Hepatocyte (in vitro differentiated cells): ENCODE measurements at regions not wholly inside any gene's neighbourhood (a gene's known extent, or its start where the extent isn't known, plus 50 kb on each side); places are given as distances from the start of the nearest gene placed in this dataset.

Experiments used
- DNase-seq: peaks from one replicate; pipeline ENCODE4 v3.0.0-alpha.2; 2016; ENCODE audit warnings: low spot score
- H2AFZ ChIP-seq: fragments of 200-600 bp; sonication (generic); 2 replicates; pipeline ENCODE4 v1.6.0; 2016; ENCODE audit warnings: antibody characterized with exemption, mild to moderate bottlenecking
- H3K27ac ChIP-seq: fragments of 200-600 bp; sonication (generic); 2 replicates; pipeline ENCODE4 v1.5.1; 2016; ENCODE audit warnings: mild to moderate bottlenecking
- H3K27me3 ChIP-seq: fragments of 200-600 bp; sonication (generic); 2 replicates; pipeline ENCODE4 v1.6.1; 2016
- H3K36me3 ChIP-seq: fragments of 200-600 bp; sonication (generic); replicated peaks from 2 replicates; pipeline ENCODE4 v1.5.1; 2016; ENCODE audit warnings: low read depth; ENCODE audit not compliant: insufficient read depth
- H3K4me1 ChIP-seq: fragments of 200-600 bp; sonication (generic); 2 replicates; pipeline ENCODE4 v1.5.1; 2016; ENCODE audit warnings: mild to moderate bottlenecking, moderate library complexity; ENCODE audit not compliant: insufficient read depth
- H3K4me2 ChIP-seq: fragments of 200-600 bp; sonication (generic); 2 replicates; pipeline ENCODE4 v1.6.0; 2016
- H3K4me3 ChIP-seq: fragments of 200-600 bp; sonication (generic); 2 replicates; pipeline ENCODE4 v1.5.1; 2016; ENCODE audit warnings: mild to moderate bottlenecking
- H3K79me2 ChIP-seq: fragments of 200-600 bp; sonication (generic); 2 replicates; pipeline ENCODE4 v1.6.0; 2017; ENCODE audit warnings: mild to moderate bottlenecking
- H3K9me2 ChIP-seq: fragments of 200-600 bp; sonication (generic); replicated peaks from 2 replicates; pipeline ENCODE4 v1.6.0; 2017; ENCODE audit warnings: mild to moderate bottlenecking; ENCODE audit not compliant: insufficient read depth
- H3K9me3 ChIP-seq: fragments of 200-600 bp; sonication (generic); 2 replicates; pipeline ENCODE4 v1.5.1; 2016; ENCODE audit warnings: low read depth, mild to moderate bottlenecking
- H4K20me1 ChIP-seq: fragments of 200-600 bp; sonication (generic); 2 replicates; pipeline ENCODE4 v1.6.0; 2016; ENCODE audit warnings: mild to moderate bottlenecking; ENCODE audit not compliant: insufficient read depth, poor library complexity, severe bottlenecking
- EZH2 ChIP-seq: fragments of 200-600 bp; sonication (generic); IDR thresholded peaks from 2 replicates; pipeline ENCODE4 v1.6.1; 2016; ENCODE audit warnings: antibody characterized with exemption, mild to moderate bottlenecking, borderline replicate concordance
- EZH2phosphoT487 ChIP-seq: fragments of 200-600 bp; sonication (generic); IDR thresholded peaks from one replicate; pipeline ENCODE4 v1.6.1; 2018; ENCODE audit warnings: antibody characterized with exemption, mild to moderate bottlenecking, low read depth, moderate library complexity; ENCODE audit not compliant: unreplicated experiment, severe bottlenecking
- WGBS: methylation state at CpG from one replicate; pipeline ENCODE4 v1.1.6; 2016; ENCODE audit warnings: low lambda C conversion rate; ENCODE audit errors: missing lambda C conversion rate; 5-methylcytosine and 5-hydroxymethylcytosine counted together
- TF ChIP-seq, protein P1 (sequence below): fragments of 200-600 bp; sonication (generic); IDR thresholded peaks from 2 replicates; pipeline ENCODE4 v1.5.1; 2016; ENCODE audit warnings: antibody characterized with exemption, mild to moderate bottlenecking; ENCODE audit not compliant: poor library complexity

DNA sequence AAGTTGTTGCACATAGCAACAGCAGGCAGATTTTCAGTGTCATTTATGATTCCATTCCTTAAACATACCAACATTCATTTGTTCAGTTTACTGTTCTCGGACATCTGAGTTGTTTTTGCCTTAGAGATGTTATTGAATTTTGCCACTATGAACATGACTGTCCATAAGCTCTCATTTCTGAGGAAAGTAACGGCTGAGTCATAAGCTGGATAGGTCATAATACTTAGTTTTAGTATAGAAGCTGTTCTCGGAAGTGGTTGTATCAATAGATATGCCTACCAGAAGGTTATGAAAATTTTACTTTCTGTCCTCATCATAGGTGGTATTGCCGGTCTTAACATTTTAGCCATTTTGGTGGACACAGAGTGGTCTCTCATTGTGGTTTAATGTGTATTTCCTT, 157.1 kb upstream of the CLNK start:
- 96% methylated on average over 4 of the region's 4 CpGs for WGBS
- H3K27me3 ChIP-seq: no peaks in the 10 kb centered on the region
- no peak overlapping the region for H3K4me3 ChIP-seq
- no peak overlapping the region for H2AFZ ChIP-seq
- TF ChIP-seq, protein P1, sequence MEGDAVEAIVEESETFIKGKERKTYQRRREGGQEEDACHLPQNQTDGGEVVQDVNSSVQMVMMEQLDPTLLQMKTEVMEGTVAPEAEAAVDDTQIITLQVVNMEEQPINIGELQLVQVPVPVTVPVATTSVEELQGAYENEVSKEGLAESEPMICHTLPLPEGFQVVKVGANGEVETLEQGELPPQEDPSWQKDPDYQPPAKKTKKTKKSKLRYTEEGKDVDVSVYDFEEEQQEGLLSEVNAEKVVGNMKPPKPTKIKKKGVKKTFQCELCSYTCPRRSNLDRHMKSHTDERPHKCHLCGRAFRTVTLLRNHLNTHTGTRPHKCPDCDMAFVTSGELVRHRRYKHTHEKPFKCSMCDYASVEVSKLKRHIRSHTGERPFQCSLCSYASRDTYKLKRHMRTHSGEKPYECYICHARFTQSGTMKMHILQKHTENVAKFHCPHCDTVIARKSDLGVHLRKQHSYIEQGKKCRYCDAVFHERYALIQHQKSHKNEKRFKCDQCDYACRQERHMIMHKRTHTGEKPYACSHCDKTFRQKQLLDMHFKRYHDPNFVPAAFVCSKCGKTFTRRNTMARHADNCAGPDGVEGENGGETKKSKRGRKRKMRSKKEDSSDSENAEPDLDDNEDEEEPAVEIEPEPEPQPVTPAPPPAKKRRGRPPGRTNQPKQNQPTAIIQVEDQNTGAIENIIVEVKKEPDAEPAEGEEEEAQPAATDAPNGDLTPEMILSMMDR: no peak
- TF ChIP-seq EZH2phosphoT487: no peak
- TF ChIP-seq EZH2: no peak
- H3K36me3 ChIP-seq: no peaks in the 10 kb centered on the region
- no peaks in the 10 kb centered on the region for H3K79me2 ChIP-seq
- H3K4me2 ChIP-seq: no peak overlapping the region
- DNase-seq: no peak
- H3K9me2 ChIP-seq: no peaks in the 10 kb centered on the region
- H3K4me1 ChIP-seq: no peaks in the 10 kb centered on the region
- no peak overlapping the region for H3K27ac ChIP-seq
- H4K20me1 ChIP-seq: no peaks in the 10 kb centered on the region
- H3K9me3 ChIP-seq: no peaks in the 10 kb centered on the region

DNA sequence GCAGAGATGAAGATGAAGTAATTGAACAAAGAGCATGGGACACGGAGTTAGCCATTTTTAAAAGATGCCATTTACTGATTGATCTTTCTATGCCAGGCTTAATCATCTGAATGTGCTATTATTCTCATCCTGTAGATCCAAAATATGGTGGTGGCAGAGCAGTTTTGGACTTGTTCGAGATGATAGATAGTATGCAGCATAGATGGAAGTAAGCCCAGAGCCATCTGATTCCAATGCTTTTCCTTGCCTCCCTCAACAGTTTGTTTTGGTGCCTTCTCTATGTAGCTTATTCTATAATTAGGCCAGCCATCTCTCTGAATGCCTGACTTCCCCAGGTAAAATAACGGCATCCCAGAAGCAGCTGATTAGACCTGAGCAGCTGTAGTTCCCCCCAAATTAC, 152.6 kb upstream of the CLNK start:
- DNase-seq: no peak
- Histone ChIP-seq H3K27me3 (no peaks in the 10 kb centered on the region), H3K4me2 (no peak overlapping the region), H2AFZ (no peak overlapping the region), H3K9me2 (no peaks in the 10 kb centered on the region), H3K36me3 (no peaks in the 10 kb centered on the region), H3K4me1 (no peaks in the 10 kb centered on the region), H3K79me2 (no peaks in the 10 kb centered on the region), H3K27ac (no peak overlapping the region), H3K4me3 (no peak overlapping the region), H4K20me1 (no peaks in the 10 kb centered on the region), H3K9me3 (no peaks in the 10 kb centered on the region)
- TF ChIP-seq, protein P1: no peak
- TF ChIP-seq EZH2 (no peak), EZH2phosphoT487 (no peak)
- 70% methylated on average over 3 of the region's 3 CpGs for WGBS

DNA sequence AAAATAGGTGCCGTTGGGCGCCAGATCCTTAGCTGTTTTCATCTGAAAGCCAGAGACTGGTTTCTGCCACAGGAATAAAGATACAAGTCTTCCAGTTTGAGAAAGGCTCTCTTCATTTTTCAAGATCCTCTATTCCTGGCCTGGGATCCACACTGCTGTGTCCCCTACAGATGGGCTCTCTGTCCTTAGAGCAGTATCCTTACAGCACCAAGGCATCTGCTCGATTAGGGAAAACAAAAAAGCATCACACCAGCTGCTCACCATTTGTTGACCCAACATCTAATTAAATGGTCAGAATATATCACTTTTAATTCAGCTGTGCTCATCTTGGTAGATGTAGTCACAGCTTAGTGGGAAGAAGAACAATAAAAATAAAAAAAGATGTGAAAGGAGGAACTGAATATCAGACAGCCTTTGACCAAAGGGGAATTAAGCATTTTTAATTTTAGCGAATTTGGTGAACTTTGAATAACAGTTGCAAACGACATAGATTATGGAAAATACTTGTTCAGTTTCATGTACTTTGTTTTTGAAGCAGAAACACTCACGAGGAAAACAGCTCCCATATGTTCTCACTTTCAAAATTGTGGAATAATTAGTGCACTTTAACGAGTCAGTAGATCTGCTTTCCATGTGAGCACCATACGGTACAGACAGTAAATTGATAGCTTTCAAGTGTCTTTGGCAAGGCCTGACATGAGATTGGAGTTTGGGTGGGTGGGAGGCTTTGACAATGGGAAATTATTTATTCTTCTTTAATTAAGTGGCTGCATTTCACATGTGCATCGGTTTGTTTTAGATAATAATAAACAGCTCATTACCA, 148.4 kb upstream of the CLNK start:
- no peaks in the 10 kb centered on the region for H3K27me3 ChIP-seq
- H4K20me1 ChIP-seq: no peaks in the 10 kb centered on the region
- no peak overlapping the region for H3K27ac ChIP-seq
- no peaks in the 10 kb centered on the region for H3K4me1 ChIP-seq
- H3K36me3 ChIP-seq: no peaks in the 10 kb centered on the region
- no peaks in the 10 kb centered on the region for H3K9me2 ChIP-seq
- H3K4me3 ChIP-seq: no peak overlapping the region
- DNase-seq: no peak
- no peak overlapping the region for H2AFZ ChIP-seq
- H3K9me3 ChIP-seq: no peaks in the 10 kb centered on the region
- WGBS: 72% methylated on average over 9 of the region's 9 CpGs
- H3K79me2 ChIP-seq: no peaks in the 10 kb centered on the region
- TF ChIP-seq EZH2phosphoT487: no peak
- TF ChIP-seq EZH2: no peak
- TF ChIP-seq, protein P1: no peak
- no peak overlapping the region for H3K4me2 ChIP-seq
